ENCODE measurements at regions not wholly inside any gene's neighbourhood (a gene's known extent, or its start where the extent isn't known, plus 50 kb on each side); places are given as distances from the start of the nearest gene placed in this dataset.
"Not testable (repeated sequence)": the region's sequence is repeated elsewhere in the genome, so short reads cannot be mapped to it uniquely, and the experiment has no call there.

DNA sequence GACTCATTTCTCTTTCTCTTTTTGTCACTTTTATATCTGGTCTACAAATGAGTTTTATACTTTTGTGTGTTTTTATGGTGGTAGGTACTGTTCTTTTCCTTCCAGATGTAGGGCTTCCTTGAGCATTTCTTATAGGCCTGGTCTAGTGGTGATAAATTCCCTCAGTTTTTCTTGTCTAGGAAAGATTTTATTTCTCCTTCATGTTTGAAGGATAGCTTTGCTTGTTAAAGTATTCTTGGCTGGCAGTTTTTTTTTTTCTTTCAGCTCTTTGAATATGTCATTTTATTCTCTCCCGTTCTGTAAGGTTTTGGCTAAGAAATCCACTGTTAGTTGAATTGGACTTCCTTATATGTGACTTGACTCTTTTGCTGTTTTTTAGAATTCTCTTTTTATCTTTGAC is 292.7 kb downstream of the RPS24 start:
- no peak for DNase-seq

DNA sequence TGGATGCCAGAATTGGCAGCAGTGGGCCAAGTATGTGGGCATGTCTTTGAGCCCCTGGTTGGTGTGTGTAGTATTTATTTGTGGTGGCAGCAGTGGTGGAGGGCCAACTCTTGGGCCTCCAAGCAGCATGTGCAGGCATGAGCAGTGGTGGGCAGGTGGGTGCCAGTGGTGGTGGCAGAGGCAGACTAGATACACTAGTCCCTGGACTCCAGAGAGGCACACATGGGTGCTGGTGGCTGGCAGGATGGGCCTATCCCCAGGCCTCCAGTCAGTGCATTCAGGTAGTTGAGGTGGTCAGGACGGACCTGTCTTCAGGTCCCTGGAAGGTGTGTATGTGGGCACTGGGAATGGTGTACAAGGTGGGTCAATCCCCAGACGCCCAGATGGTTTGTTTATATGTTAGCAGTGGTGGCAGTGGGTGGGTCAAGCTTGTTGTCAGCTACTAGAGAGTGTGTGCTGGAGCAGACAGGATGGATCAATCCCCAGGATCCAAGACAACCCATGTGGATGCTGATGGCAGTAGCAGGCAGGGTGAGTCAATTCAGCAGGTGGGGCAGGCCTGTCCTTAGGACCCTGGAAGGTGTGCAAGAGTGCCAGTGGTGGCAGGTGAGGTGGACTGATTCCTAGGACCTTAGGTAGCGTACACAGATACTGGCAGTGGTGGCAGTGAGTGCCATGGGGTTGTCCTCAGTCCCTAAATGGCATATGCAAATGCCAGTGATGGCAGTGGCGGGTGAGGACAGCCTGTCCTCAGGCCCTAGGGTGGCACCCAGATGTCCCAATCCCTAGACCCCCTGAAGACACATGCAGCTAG is 294.3 kb downstream of the RPS24 start:
- DNase-seq: no peak

DNA sequence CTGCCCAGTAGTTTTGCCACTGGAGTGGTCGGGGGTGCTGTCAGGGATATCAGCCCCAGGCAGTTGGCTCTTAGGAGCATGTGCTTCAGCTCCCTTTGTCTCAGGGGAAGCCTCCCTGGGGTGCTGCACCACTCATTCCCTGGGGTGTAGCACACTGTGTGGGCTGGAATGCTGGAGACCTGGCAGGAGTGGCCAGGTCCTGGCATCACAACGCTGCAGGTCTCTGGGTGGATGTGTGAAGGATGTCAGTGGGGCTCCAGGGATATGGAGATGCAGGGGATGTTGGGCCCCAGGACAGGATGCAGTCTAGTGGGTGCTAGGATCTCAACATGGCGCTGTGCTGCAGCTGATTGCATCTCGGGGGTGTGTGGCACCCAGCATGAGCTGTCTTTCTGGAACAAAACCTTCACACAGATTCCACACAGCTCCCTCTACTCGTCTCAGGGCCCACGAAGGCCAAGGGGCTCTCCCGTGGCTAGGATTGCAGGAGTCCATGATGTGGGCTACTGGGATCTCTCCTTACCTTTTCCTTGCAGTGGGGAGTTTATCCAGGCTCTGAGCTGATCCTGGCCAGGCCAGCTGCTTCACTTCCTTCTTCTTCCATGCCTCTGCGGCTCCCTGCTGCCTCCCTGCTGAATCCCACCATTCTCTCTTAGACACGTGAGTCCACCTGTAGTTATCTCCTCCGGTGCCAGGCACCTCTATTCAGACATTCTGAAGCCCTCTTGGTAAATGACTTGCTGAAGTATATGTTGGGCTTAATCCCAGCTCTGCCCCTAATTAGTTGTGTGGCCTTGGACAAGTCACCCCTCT is 295.1 kb downstream of the RPS24 start:
- no peak for DNase-seq

DNA sequence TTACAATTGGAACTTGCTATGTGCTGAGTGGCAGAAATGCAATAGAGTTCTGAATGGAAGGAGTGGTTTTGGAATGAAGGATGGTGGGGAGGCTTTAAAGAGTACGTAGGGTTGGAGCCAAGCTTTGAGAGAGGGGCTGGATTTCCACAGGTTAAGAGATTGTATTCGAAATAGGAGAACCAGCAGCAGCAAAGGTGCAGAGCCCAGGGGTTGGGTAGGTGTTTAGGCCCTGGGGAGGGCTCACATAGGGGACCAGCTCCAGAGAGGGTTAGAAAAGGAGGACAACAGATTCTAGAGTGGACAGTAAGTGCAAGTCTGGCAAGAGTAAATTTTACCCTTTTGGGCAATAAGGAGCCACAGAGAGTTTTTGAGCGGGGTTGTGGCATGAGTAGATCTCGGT is 297.2 kb downstream of the RPS24 start:
- no peak for DNase-seq

DNA sequence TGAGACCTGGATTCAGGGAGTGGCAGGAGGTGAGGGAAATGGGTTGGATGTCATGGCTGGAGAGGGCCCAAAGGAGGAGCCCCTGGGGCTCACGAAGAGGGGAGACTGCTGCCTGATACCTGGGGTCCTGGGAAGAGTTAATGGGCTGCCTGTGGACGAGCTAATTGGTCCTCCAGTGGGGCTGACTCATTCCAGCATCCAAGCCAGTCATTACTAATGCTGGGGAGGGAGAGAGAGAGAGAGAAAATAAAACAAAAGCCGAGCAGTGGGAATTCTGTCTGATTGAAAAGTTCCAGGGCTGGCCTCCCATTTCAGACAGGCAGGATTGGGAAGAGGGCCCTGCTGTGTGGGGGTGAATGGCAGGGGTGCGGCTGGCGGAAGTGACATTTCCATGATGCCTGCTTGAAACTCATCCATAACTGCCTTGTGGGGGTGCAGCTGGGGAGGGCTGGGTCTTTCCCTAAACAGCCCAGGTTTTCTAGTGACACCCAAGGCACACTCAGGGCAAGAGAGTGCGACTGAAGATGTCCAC is 297.8 kb downstream of the RPS24 start:
- DNase-seq: no peak

DNA sequence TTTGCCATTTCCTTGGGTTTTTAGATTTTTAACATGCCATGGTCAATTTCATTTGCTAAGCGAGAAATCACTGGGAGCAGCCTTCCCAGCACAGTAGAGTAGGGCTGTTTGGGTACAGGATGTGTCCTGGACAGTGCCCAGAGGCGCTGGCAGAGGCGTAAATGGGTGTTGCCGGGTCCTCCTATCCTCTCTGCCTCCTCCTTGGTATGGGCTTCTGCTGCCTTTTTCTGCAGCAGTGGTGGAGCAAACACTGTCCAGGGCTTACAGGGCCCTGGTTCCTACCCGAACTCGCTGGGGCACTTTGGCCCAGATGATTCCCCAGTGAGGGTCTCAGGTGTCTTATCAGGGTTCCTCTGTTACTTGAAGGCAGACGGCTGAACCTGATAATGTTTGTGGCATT is 298.3 kb downstream of the RPS24 start:
- no peak for DNase-seq

DNA sequence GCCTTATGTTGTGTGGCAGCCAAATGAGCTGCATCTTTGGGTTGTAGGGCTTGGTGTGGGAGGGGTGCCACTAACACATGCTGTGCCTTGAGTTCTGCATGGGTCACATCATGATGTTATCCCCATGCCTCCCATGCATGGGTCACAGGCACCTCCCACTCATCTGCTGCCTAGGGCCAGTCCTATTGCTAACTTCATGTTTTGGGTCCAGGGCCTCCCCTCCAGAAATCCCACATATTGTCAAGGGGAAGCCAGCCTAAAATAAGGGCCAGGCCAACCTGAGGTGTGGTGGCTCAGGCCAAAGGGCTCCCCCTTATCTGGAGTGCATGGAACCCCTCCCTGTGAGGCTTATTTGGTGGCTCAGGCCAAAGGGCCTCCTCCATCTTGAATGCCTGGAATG is 299.0 kb downstream of the RPS24 start:
- DNase-seq: no peak

DNA sequence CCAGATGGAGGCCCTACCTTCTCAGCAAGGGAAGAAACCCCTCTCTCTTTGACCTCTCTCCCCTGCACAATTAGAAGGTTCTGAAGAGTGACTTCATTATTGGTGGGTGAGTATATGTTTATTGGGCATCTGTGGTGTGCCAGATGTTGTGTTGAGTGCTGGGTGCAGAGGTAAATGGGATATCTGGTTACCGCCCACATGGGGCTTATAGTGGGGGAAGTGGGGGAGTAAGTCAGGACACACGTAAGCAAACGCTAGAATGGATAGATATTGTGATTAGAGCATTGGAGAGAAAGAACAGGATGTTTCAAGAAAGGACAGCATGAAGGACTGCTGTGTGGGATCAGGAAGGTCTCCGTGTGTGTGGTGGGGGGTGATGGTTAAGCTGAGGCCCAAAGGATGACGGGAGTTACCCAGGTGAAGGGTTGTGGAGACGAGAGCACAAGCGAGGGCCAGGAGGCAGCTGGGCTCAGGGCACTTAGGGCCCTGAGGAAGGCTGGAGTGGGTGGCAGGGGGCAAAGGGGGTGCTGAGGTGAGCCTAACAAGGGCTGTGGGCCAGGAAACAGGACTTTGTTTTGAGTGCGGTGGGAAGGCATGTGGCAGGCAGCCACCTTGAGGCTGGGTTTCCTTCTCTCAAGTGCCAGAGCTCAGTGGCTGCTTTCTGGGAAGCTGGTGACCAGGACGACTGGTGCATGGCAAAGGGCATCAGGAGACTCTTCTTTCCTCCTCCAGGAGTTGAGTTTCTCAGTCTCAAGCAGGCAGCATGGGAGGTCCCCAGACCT is 299.9 kb downstream of the RPS24 start:
- DNase-seq: peak; percentile 33

DNA sequence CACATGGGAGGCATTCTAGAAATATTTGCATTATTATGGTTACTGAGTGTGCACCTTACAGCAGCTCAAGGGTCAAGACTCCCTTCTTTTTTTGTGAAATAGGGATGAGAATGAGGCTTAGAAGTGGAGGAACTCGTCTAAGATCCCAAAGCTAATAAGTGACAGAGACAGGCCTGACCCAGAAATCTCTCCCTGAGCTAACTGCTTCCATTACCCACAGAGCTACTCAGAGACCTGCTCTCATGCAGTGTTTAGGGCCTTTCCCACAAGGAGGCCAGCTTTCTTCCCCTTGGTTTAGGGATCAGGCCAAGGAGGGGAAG is 301.7 kb downstream of the RPS24 start:
- DNase-seq: no peak

DNA sequence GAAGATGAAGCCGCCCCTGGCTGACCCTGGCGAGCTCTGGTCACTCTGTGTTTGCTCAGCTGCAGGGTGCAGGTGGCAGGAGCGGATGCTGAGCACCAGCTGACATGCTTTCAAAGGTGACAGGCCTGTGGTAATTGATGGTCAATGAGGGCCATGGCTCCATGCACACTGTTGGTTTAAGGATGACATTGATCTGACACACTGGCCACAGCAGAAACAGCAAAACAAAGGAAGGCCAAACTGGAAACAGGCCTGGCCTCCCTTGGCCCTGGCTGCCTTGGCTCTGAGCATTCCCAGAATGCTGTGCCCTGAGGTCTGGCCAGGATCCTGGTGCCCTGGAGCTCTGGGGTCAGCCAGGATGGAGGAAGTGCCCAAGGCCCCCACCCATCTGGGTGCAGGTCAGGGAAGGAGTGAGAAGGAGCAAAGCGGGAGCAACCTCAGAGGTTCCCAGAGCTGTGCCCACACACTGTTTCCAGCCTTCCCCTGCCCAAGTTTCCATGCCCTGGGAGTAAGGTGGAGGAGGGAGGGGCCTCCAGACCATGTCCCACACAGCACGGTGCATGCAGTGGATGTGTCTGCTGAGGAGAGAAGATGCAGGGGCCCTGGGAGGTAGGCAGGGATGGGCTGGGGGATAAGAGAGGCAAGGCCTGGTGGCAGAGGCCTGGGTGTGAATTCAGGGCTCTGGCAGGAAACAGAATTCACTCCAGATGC is 302.2 kb downstream of the RPS24 start:
- no peak for DNase-seq

DNA sequence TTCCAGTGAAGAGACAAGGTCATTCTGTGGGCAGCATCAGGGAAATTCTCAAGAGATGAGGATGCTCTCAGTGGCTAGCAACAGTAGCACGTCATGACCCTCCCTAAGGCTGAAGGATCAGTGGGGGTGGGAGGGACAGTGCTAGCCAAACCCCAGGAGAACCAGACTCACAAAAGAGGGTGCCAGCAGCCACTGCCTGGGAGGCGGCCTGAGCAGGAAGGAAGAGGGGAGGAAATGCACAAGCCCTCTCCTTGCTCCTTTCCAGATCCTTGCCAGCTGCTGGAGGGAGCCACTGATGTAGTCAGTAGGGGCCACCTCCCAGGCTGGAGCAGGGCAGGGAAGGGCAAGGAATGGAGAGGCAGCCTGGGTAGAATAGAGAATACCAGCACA is 302.7 kb downstream of the RPS24 start:
- no peak for DNase-seq

DNA sequence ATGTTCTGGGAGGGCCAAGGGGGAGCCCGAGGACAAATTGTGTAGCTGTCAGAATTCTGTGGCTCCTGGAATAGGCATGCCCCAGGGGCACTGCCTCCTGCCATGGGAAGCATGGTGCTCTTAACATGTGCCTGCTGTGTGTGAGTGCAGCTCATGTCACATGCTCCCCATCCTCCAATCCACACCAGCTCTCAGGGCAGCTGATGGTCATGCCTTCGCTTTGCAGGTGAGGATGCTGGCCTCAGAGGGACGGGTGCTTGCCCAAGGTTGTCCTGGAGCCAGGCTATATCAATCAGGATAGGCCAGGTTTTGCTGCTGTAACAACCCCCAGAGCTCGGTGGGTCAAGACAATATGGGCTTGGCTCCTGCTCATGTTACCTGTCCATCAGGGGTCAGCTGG is 303.4 kb downstream of the RPS24 start:
- no peak for DNase-seq

DNA sequence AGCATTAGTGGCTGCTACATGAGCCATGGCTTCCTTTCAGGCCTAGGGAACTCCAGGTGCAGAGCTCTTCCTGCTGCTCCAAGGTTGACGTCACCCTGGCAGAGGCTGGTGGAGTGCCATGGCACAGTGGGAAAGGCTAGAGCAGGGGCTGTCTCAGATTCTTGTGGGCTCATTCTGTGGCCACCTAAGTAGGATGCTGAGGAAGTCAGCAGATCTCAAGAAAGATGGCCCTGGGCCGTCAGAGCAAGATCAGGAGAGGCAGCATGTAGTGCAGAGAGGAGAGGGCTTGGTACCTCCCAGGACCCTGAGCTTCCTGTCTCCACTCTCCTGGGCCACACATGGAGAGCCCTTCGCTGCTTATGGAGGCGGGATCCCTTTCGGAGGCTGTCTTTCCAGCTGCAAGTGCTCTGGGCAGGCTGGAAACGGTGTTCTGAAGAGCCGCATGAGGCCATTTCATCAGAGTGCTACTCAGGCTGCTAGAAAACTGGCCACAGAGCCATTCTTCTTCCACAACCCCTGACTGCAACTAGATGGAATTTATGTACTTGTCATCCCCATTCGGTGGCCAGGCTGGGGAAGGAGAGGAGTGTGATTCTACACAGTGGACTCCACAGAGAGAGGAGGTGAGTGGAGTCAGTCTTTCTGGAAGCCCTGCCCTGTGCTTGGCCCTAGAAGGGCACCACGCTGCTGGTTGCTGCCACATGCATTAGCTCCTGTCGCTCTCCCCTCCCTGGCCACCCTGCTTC is 304.2 kb downstream of the RPS24 start:
- DNase-seq: no peak

DNA sequence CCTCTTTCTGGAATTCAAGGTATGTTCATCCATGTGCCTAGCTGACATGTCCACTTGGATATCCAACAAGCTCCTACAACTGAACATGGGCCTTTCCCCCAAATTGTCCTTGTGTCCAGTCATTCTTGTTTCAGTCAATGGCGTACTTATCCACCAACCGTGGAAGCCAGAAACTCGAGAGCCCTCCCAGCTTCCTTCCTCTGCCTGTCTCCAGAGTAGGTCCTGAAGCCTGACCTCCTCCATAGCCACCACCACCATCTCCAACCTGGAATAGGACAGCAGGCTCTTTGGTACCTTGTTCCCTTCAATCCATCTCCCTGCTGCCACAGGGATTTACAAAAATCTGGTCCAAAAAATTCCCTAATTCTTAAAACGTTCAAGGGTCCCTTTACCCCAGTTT is 305.1 kb downstream of the RPS24 start:
- DNase-seq: no peak

DNA sequence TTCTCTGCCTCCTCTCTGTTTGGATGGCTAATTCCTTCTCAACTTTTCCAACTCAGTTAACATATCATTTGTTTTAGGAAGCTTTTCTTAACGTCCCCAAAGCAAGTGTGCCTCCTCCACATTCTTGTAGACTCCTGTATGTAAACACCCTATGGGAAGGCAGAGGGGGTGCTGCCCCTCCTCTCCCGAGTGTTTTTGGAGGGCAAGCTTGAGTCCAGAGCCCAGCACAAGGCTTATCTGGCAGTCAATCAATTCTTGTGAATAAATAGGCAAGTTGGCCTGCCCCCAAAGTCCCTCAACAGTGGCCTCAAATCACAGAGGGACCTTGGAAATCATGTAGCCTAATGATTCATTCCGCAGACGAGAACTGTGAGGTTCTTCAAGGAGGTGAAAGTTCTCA is 305.6 kb downstream of the RPS24 start:
- no peak for DNase-seq

DNA sequence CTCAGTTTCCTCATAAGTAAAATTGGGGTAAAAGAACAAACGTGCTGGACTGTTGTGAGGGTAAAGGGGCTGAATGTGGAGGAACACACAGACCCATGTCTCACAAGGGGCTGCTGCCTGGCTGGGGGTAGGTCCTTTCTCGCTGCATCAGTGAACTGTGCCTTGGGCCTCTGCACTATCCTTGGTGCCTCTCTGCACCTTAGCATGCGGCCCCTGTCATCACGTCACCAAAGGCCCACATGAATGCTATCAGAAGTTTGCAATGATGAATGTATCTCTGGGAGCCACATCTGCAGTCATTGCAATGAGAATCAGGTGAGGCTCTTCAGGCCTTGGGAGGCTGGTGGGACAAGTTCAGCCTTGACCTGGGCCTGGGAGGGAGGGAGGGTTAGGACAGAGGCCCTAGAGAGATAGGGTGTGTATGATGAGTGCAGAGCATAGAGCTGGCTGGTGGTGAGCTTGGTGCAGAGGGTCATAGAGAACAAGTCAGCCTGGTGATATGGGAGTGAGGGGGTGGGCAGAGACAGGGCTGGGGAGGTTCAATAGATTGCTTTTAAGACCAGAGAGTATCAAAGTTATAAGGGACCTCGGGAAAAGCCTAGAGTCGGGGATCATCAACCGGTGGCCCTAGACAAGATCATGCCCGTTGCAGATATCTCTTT is 308.4 kb downstream of the RPS24 start:
- DNase-seq: no peak

DNA sequence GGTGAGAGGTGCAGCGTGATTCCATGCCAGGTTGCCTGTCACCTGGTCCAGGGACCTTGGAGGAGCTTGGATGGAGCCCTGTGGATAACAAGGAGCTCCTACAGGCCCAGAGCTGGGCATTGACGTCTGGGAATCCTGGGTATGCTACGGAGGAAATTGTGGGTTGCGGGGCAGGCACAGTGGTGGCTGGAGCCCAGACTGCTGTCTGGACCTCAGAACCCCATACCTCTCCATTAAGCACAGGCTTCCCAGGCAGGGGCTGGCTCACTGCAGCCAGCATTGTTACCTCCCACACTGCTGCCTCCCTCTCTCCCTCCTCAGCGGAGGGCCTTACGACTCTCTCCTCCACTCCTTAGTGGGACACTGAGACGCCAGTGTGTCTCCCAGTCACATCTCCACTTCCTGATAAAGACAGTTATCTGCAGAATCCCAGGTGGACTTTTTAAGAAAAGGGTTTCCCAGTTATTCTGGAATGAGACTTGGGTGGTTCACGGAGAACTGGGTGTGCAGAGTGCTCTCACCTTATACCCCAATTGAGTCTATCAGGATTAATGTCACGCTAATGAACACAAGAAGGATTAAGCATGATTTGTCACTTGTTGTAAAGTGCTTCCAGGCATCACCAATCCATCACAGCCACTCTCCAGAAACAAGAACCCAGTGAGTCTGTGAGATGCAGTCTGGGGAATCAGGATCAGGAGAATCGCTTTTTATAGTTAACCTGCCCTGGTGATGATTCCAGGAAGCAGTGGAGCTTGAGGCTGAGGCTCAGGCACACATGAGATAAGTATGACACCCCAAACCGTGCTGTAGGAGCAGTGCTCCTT is 309.4 kb downstream of the RPS24 start:
- DNase-seq: peak; percentile 53

DNA sequence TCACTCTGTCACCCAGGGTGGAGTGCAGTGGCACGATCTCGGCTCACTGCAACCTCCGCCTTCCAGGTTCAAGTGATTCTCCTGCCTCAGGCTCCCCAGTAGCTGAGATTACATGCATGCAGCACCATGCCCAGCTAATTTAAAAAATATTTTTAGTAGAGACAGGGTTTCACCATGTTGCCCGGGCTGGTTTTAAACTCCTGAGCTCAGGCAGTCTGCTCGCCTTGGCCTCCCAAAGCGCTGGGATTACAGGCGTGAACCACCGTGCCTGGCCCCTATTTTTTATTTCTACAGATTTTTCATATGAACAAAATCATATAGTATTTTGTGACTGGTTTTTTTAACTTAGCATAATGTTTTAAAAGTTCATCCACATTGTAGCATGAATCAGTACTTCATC is 310.6 kb downstream of the RPS24 start:
- DNase-seq: not testable (repeated sequence)

DNA sequence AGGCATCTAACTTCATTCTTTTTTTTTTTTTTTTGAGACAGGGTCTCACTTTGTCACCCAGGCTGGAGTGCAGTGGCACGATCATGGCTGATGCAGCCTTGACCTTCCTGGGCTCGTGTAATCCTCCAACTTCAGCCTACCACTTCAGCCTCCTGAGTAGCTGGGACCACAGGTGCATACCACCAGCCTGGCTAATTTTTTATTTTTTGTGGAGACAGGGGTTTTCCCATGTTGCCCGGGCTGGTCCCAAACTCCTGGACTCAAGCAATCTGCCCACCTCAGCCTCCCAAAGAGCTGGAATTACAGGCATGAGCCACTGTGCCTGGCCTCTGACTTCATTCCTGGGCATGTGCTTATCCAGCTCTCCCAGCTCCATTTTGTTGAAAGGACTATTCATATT is 311.9 kb downstream of the RPS24 start:
- DNase-seq: not testable (repeated sequence)

DNA sequence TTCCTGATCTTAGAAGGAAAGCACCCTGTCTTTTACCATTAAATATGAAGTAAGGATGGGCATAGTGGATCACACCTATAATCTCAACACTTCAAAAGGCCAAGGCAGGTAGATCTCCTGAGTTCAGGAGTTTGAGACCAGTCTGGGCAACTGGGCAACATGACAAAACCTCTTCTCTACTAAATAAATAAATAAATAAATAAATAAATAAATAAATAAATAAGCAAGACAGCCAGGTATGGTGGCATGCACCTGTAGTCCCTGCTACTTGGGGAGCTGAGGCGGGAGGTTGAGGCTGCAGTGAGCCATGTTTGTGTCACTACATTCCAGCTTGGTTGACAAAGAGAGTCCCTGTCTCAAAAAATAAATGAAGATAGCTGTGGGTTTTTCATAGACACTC is 313.1 kb downstream of the RPS24 start:
- no peak for DNase-seq

Measured in NCI-H524 treated with DMSO at 0.1 percent for 48 hours (cell line).